Omental fat pad (tissue), 3 donors: ENCODE measurements at regions not wholly inside any gene's neighbourhood (a gene's known extent, or its start where the extent isn't known, plus 50 kb on each side); places are given as distances from the start of the nearest gene placed in this dataset.

Source experiments
- ATAC-seq: fragments of 150-250 bp; one replicate; pipeline ENCODE4 v1.9.1; 2016; ENCODE audit warnings: mild to moderate bottlenecking, moderate library complexity; ENCODE audit not compliant: low FRiP score
- DNase-seq: peaks from one replicate; pipeline ENCODE4 v3.0.0-alpha.2; 2019; ENCODE audit warnings: low spot score
- CTCF ChIP-seq, 3 donors: fragments of 450-650 bp; IDR thresholded peaks; one replicate each; pipeline ENCODE4 v1.5.1; 2016 to 2017; ENCODE audit warnings: antibody characterized with exemption in 3 of 3, mild to moderate bottlenecking in 3 of 3, moderate library complexity in 2 of 3

GRCh38 chr2:41911033-41911432 is 136.8 kb upstream of the PKDCC start:
- ATAC-seq, result no peak
- TF ChIP-seq CTCF (IDR thresholded peaks at IDR 0.05), result no peak

GRCh38 chr2:41912337-41912736 is 135.5 kb upstream of the PKDCC start:
- DNase-seq (no peak), ATAC-seq (no peak)
- no peak for TF ChIP-seq CTCF (IDR thresholded peaks at IDR 0.05)

More at GRCh38 chr2:41911033-41911432, 136.8 kb upstream of the PKDCC start:
- no peak for DNase-seq

- ATAC-seq (no peak), DNase-seq (no peak)
- TF ChIP-seq CTCF (IDR thresholded peaks at IDR 0.05), result no peak
Observed at GRCh38 chr2:41912776-41913175, 135.0 kb upstream of the PKDCC start.

- DNase-seq (no peak), ATAC-seq (no peak)
Observed at GRCh38 chr2:41913311-41913710, 134.5 kb upstream of the PKDCC start.

GRCh38 chr2:41913921-41914609 is 133.8 kb upstream of the PKDCC start:
- DNase-seq (no peak), ATAC-seq (no peak)
- TF ChIP-seq CTCF (IDR thresholded peaks at IDR 0.05), result no peak

More at GRCh38 chr2:41913311-41913710, 134.5 kb upstream of the PKDCC start:
- TF ChIP-seq CTCF (IDR thresholded peaks at IDR 0.05), result no peak

DNA sequence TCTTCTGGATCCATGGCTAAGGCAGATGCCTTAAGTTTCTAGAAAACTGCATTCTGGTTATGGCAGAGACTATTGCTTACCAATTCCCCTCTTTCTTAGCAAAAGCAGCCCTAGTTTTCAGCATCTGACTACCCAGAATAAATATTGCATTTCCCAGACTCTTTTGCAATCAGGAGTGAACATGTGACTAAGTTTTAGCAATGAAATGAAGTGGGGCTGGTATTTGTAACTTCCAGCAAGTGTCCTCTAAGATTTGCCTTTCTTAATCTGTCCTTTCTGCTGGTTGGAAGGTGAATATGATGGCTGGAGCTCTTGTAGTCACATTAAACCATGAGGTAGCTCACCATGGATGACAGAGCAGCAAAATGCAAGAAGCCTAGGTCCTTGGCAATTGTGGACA is 132.9 kb upstream of the PKDCC start:
- no peak for DNase-seq
- TF ChIP-seq CTCF (IDR thresholded peaks at IDR 0.05), result no peak
- ATAC-seq, result no peak

GRCh38 chr2:41916177-41916576 is 131.6 kb upstream of the PKDCC start:
- DNase-seq (no peak), ATAC-seq (no peak)
- TF ChIP-seq CTCF (IDR thresholded peaks at IDR 0.05), result no peak
